Stimulated activated naive CD4-positive, alpha-beta T cell treated with Interleukin-2 at 50 U/mL for 16 hours (primary cell): ENCODE measurements at regions not wholly inside any gene's neighbourhood (a gene's known extent, or its start where the extent isn't known, plus 50 kb on each side); places are given as distances from the start of the nearest gene placed in this dataset.

Experiments
- DNase-seq: peaks from one replicate; lab custom pipeline; 2025; lab: John Stamatoyannopoulos, UW

GRCh38 chr4:152094970-152095700, 334.3 kb upstream of the GATB start:
- DNase-seq: no peak

GRCh38 chr4:152091405-152091804, 330.6 kb upstream of the GATB start:
- DNase-seq: no peak

- DNase-seq: no peak
Measured at GRCh38 chr4:152090543-152090942, 329.7 kb upstream of the GATB start.

GRCh38 chr4:152089584-152089983, 328.8 kb upstream of the GATB start:
- DNase-seq: no peak

GRCh38 chr4:152087335-152087734, 326.5 kb upstream of the GATB start:
- no peak for DNase-seq

GRCh38 chr4:152085657-152086056, 324.9 kb upstream of the GATB start:
- no peak for DNase-seq

GRCh38 chr4:152083338-152083737, 322.5 kb upstream of the GATB start:
- no peak for DNase-seq

GRCh38 chr4:152081024-152081423, 320.2 kb upstream of the GATB start:
- no peak for DNase-seq

- DNase-seq: no peak
Measured at GRCh38 chr4:152079543-152080293, 318.9 kb upstream of the GATB start.

GRCh38 chr4:152079079-152079478, 318.3 kb upstream of the GATB start:
- no peak for DNase-seq

- no peak for DNase-seq
Measured at GRCh38 chr4:152077582-152077981, 316.8 kb upstream of the GATB start.

GRCh38 chr4:152075253-152075928, 314.6 kb upstream of the GATB start:
- DNase-seq: no peak

GRCh38 chr4:152074573-152074972, 313.8 kb upstream of the GATB start:
- no peak for DNase-seq

GRCh38 chr4:152074088-152074437, 313.3 kb upstream of the GATB start:
- DNase-seq: no peak

- no peak for DNase-seq
Measured at GRCh38 chr4:152073351-152074087, 312.7 kb upstream of the GATB start.

GRCh38 chr4:152072906-152073305, 312.1 kb upstream of the GATB start:
- DNase-seq: no peak

- no peak for DNase-seq
Measured at GRCh38 chr4:152072001-152072485, 311.2 kb upstream of the GATB start.

- DNase-seq: no peak
Measured at GRCh38 chr4:152070854-152071253, 310.0 kb upstream of the GATB start.

GRCh38 chr4:152068866-152069265, 308.1 kb upstream of the GATB start:
- DNase-seq: no peak

- DNase-seq: no peak
Measured at GRCh38 chr4:152065545-152065944, 304.7 kb upstream of the GATB start.

GRCh38 chr4:152064753-152065152, 303.9 kb upstream of the GATB start:
- no peak for DNase-seq

- no peak for DNase-seq
Measured at GRCh38 chr4:152064282-152064681, 303.5 kb upstream of the GATB start.
